Spleen (tissue), 11 donors: ENCODE measurements at regions not wholly inside any gene's neighbourhood (a gene's known extent, or its start where the extent isn't known, plus 50 kb on each side); places are given as distances from the start of the nearest gene placed in this dataset.

Experiments used
- DNase-seq: peaks from one replicate; pipeline ENCODE4 v3.0.0-alpha.2; 2020
- H3K27ac ChIP-seq, 8 donors: fragments of 200-600 bp; sonication (generic) in 7 of 8; 1 replicate in 4 of 8; 2 replicates in 4 of 8; pipeline versions ENCODE4 v1.5.0 to v1.8.0; 2016 to 2021; ENCODE audit warnings: inconsistent platforms in 4 of 8, mild to moderate bottlenecking in 4 of 8, moderate library complexity in 1 of 8
- H3K27me3 ChIP-seq, 7 donors: fragments of 200-600 bp; sonication (generic) in 6 of 7; replicated peaks in 1 of 7; 1 replicate in 4 of 7; 2 replicates in 3 of 7; pipeline versions ENCODE4 v1.5.0 to v1.8.0; 2016 to 2021; ENCODE audit warnings: inconsistent platforms in 3 of 7, mild to moderate bottlenecking in 1 of 7
- H3K36me3 ChIP-seq, 6 donors: fragments of 200-600 bp; sonication (generic) in 5 of 6; 1 replicate in 4 of 6; 2 replicates in 2 of 6; pipeline versions ENCODE4 v1.5.0 to v1.8.0; 2016 to 2021; ENCODE audit warnings: inconsistent platforms in 2 of 6
- H3K4me1 ChIP-seq, 6 donors: fragments of 200-600 bp; sonication (generic) in 5 of 6; 1 replicate in 3 of 6; 2 replicates in 3 of 6; pipeline versions ENCODE4 v1.5.0 to v1.8.0; 2016 to 2021; ENCODE audit warnings: inconsistent platforms in 3 of 6
- H3K4me3 ChIP-seq, 8 donors: fragments of 200-600 bp; sonication (generic) in 7 of 8; 1 replicate in 4 of 8; 2 replicates in 4 of 8; pipeline versions ENCODE4 v1.5.0 to v1.8.0; 2016 to 2021; ENCODE audit warnings: inconsistent platforms in 4 of 8, mild to moderate bottlenecking in 4 of 8, moderate library complexity in 2 of 8
- H3K9me3 ChIP-seq, 8 donors: fragments of 200-600 bp; sonication (generic) in 7 of 8; 1 replicate in 4 of 8; 2 replicates in 4 of 8; pipeline versions ENCODE4 v1.5.0 to v1.8.0; 2016 to 2021; ENCODE audit warnings: inconsistent platforms in 4 of 8
- CTCF ChIP-seq, 11 experiments: fragments of 200-600 bp in 7 of 11; fragments of 450-650 bp in 4 of 11; sonication (generic) in 4 of 11; IDR thresholded peaks in 8 of 11; conservative IDR thresholded peaks in 3 of 11; 1 replicate in 7 of 11; 2 replicates in 4 of 11; pipeline versions ENCODE4 v1.4.0 to v1.8.0; 2016 to 2021; ENCODE audit warnings: antibody characterized with exemption in 11 of 11, inconsistent platforms in 4 of 11, mild to moderate bottlenecking in 1 of 11
- POLR2A ChIP-seq, 3 donors: fragments of 450-650 bp; IDR thresholded peaks; one replicate each; pipeline ENCODE4 v1.5.1; 2017; ENCODE audit warnings: antibody characterized with exemption in 3 of 3, mild to moderate bottlenecking in 1 of 3
- POLR2AphosphoS5 ChIP-seq, 3 donors: sonication (generic); formaldehyde crosslinking; IDR thresholded peaks; one replicate each; pipeline ENCODE4 v1.5.1; 2017; ENCODE audit warnings: antibody characterized with exemption in 3 of 3
- WGBS, 5 donors: extraction: QIAGEN DNeasy Blood & Tissue Kit in 3 of 5; methylation state at CpG; one replicate each; pipeline versions ENCODE4 v1.1.5 to v1.1.7; 2013 to 2018; 5-methylcytosine and 5-hydroxymethylcytosine counted together
- intact Hi-C: fragments of 100-400 bp; cut with DNase I; formaldehyde crosslinking; loops from one replicate; pipeline ENCODE4 v1.15.0; 2023; ENCODE audit warnings: low total_unique reads
- donor health status: healthy with polysubstance abuse.
- donor health status: DM: no; HTN: no; CAD: no; lungs with moderate emphysema.
- donor health status: DM: no; HTN: no; CAD: no.
- donor health status: Bipolar disorder and iron deficiency.
- donor health status: healthy.
- donor health status: DM: no; HTN: no; CAD: no.
- donor health status: DM: yes; HTN: yes; CAD: no.

GRCh38 chr6:139927236-139927635 lies 552.8 kb upstream of the CITED2 start:
- WGBS, 5 donors: 61 to 74% (median 63%) methylated on average over 2 of the region's 2 CpGs
- no peak overlapping the region for H3K27ac ChIP-seq
- no peaks in the 10 kb centered on the region for H3K27me3 ChIP-seq
- H3K9me3 ChIP-seq: no peaks in the 10 kb centered on the region
- no peak overlapping the region for H3K4me3 ChIP-seq
- TF ChIP-seq CTCF (IDR thresholded peaks at IDR 0.05 in 8 of 11, conservative IDR thresholded peaks at IDR 0.05 in 3 of 11) (peak in 1 of 11 experiments; percentile 6), POLR2A (IDR thresholded peaks at IDR 0.05) (no peak)
- DNase-seq: no peak
- intact Hi-C loops: no loop called here
- no peaks in the 10 kb centered on the region for H3K36me3 ChIP-seq
- H3K4me1 ChIP-seq: peaks cover 0 to 7% (median 0%) of the 10 kb centered on the region in 6 donors

- Histone ChIP-seq H3K4me3 (no peak overlapping the region), H3K27me3 (no peaks in the 10 kb centered on the region), H3K9me3 (no peaks in the 10 kb centered on the region), H3K27ac (no peak overlapping the region), H3K4me1 (peaks cover 0 to 7% (median 0%) of the 10 kb centered on the region in 6 donors), H3K36me3 (no peaks in the 10 kb centered on the region)
- no peak for DNase-seq
- intact Hi-C loops: no loop called here
- WGBS, 5 donors: 66 to 92% (median 87%) methylated on average over 3 of the region's 3 CpGs
- no peak for TF ChIP-seq POLR2AphosphoS5 (IDR thresholded peaks at IDR 0.05)
- TF ChIP-seq CTCF (IDR thresholded peaks at IDR 0.05 in 8 of 11, conservative IDR thresholded peaks at IDR 0.05 in 3 of 11): no peak
- no peak for TF ChIP-seq POLR2A (IDR thresholded peaks at IDR 0.05)
Measured at GRCh38 chr6:139926711-139927110, 552.3 kb upstream of the CITED2 start.

- Histone ChIP-seq H3K4me1 (peaks cover 0 to 7% (median 0%) of the 10 kb centered on the region in 6 donors), H3K9me3 (no peaks in the 10 kb centered on the region), H3K27me3 (no peaks in the 10 kb centered on the region), H3K36me3 (no peaks in the 10 kb centered on the region), H3K27ac (no peak overlapping the region), H3K4me3 (no peak overlapping the region)
- intact Hi-C loops: no loop called here
- DNase-seq: no peak
- WGBS, 5 donors: 85 to 93% (median 93%) methylated on average over 11 of the region's 11 CpGs
- no peak for TF ChIP-seq POLR2A (IDR thresholded peaks at IDR 0.05)
- TF ChIP-seq POLR2AphosphoS5 (IDR thresholded peaks at IDR 0.05): no peak
- TF ChIP-seq CTCF (IDR thresholded peaks at IDR 0.05 in 8 of 11, conservative IDR thresholded peaks at IDR 0.05 in 3 of 11): no peak
Measured at GRCh38 chr6:139925894-139926641, 551.6 kb upstream of the CITED2 start.

GRCh38 chr6:139923964-139924475 lies 549.6 kb upstream of the CITED2 start:
- H3K27me3 ChIP-seq: no peaks in the 10 kb centered on the region
- no peak for DNase-seq
- peaks cover 0 to 22% (median 11%) of the 10 kb centered on the region in 6 donors for H3K4me1 ChIP-seq
- no peak overlapping the region for H3K27ac ChIP-seq
- WGBS, 5 donors: 90 to 96% (median 94%) methylated on average over 5 of the region's 5 CpGs
- TF ChIP-seq CTCF (IDR thresholded peaks at IDR 0.05 in 8 of 11, conservative IDR thresholded peaks at IDR 0.05 in 3 of 11): no peak
- no peak for TF ChIP-seq POLR2AphosphoS5 (IDR thresholded peaks at IDR 0.05)
- TF ChIP-seq POLR2A (IDR thresholded peaks at IDR 0.05): no peak
- H3K36me3 ChIP-seq: no peaks in the 10 kb centered on the region
- H3K4me3 ChIP-seq: no peak overlapping the region
- intact Hi-C loops: no loop called here
- H3K9me3 ChIP-seq: no peaks in the 10 kb centered on the region
